Endothelial cell of umbilical vein (primary cell): ENCODE measurements at regions not wholly inside any gene's neighbourhood (a gene's known extent, or its start where the extent isn't known, plus 50 kb on each side); places are given as distances from the start of the nearest gene placed in this dataset.

Experiments
- BruUV-seq: library from RNA; stranded (reverse); fragments of 400-500 nt; replicated peaks from 2 replicates; lab custom pipeline; 2021; lab: Mats Ljungman, UMichigan
- CTCF ChIA-PET: fragments of 300-600, 350-600 bp; sonication (Branson Sonifier 250); formaldehyde crosslinking; loops from one replicate; lab custom pipeline; 2021; ENCODE audit warnings: antibody characterized with exemption, inconsistent platforms; lab: Charles Lee
- POLR2A ChIA-PET: fragments of 300-600, 350-600 bp; sonication (Branson Sonifier 250); formaldehyde crosslinking; loops from one replicate; lab custom pipeline; 2021; ENCODE audit warnings: antibody characterized with exemption, inconsistent platforms; lab: Charles Lee
- DNase-seq: peaks from one replicate; pipeline ENCODE4 v3.0.0-alpha.2; 2011; ENCODE audit warnings: low read depth, low spot score
- FAIRE-seq: peaks from 2 replicates; lab custom pipeline; 2011; peaks lifted over from hg19 to GRCh38; lab: Jason Lieb, UNC
- H2AFZ ChIP-seq: 2 replicates; pipeline ENCODE4 v1.6.0; 2012; ENCODE audit warnings: low read depth, low read length, control low read depth, inconsistent platforms
- H3K27ac ChIP-seq: 2 replicates; pipeline ENCODE4 v1.5.1; 2011; ENCODE audit warnings: low read depth, mild to moderate bottlenecking, control low read depth, low read length, moderate library complexity; ENCODE audit not compliant: insufficient read depth
- H3K27me3 ChIP-seq, 2 experiments: 2 replicates each; pipeline versions ENCODE4 v1.6.0 to v1.6.1; 2011; ENCODE audit warnings: low read length in 2 of 2, mixed read lengths in 1 of 2; ENCODE audit not compliant: control insufficient read depth in 2 of 2, insufficient read depth in 2 of 2
- H3K36me3 ChIP-seq, 2 experiments: 2 replicates in 1 of 2; 3 replicates in 1 of 2; pipeline ENCODE4 v1.5.1; 2011; ENCODE audit warnings: low read length in 2 of 2, mild to moderate bottlenecking in 1 of 2, moderate library complexity in 1 of 2; ENCODE audit not compliant: control insufficient read depth in 2 of 2, insufficient read depth in 2 of 2; ENCODE audit errors: extremely low read depth in 1 of 2
- H3K4me1 ChIP-seq: 3 replicates; pipeline ENCODE4 v1.5.1; 2011; ENCODE audit warnings: mild to moderate bottlenecking, low read length; ENCODE audit not compliant: control insufficient read depth, insufficient read depth; ENCODE audit errors: extremely low read depth
- H3K4me2 ChIP-seq: 2 replicates; pipeline ENCODE4 v1.6.1; 2011; ENCODE audit warnings: low read length, control low read depth, mixed read lengths; ENCODE audit not compliant: insufficient read depth
- H3K4me3 ChIP-seq, 3 experiments: fragments of 200-600 bp in 1 of 3; sonication (generic), shearing (Covaris generic) in 1 of 3; replicated peaks in 1 of 3; 2 replicates each; pipeline ENCODE4 v1.5.1; 2011 to 2016; ENCODE audit warnings: control low read depth in 3 of 3, low read length in 3 of 3, mild to moderate bottlenecking in 2 of 3, inconsistent platforms in 1 of 3, low read depth in 1 of 3, moderate library complexity in 1 of 3; ENCODE audit not compliant: insufficient read depth in 1 of 3
- H3K79me2 ChIP-seq: 2 replicates; pipeline ENCODE4 v1.6.0; 2012; ENCODE audit warnings: low read length, inconsistent platforms; ENCODE audit not compliant: control insufficient read depth, insufficient read depth
- H3K9ac ChIP-seq: replicated peaks from 2 replicates; pipeline ENCODE3; 2011; ENCODE audit warnings: low read length, control low read depth; ENCODE audit not compliant: insufficient read depth; ENCODE audit errors: extremely low read depth
- H3K9me1 ChIP-seq: replicated peaks from 3 replicates; pipeline ENCODE4 v1.6.0; 2011; ENCODE audit warnings: mild to moderate bottlenecking, low read length; ENCODE audit not compliant: control insufficient read depth, insufficient read depth; ENCODE audit errors: extremely low read depth
- H3K9me3 ChIP-seq: replicated peaks from 2 replicates; pipeline ENCODE4 v1.5.1; 2012; ENCODE audit warnings: low read length, inconsistent platforms; ENCODE audit not compliant: control insufficient read depth, insufficient read depth
- H4K20me1 ChIP-seq: replicated peaks from 2 replicates; pipeline ENCODE3; 2011; ENCODE audit warnings: mild to moderate bottlenecking, low read length; ENCODE audit not compliant: control insufficient read depth, insufficient read depth; ENCODE audit errors: extremely low read depth
- EZH2 ChIP-seq: IDR thresholded peaks from 2 replicates; pipeline ENCODE4 v1.6.1; 2012; ENCODE audit warnings: borderline replicate concordance, low read depth, mild to moderate bottlenecking, moderate library complexity, low read length, inconsistent platforms; ENCODE audit not compliant: severe bottlenecking
- FOS ChIP-seq: IDR thresholded peaks from 2 replicates; pipeline ENCODE4 v1.6.1; 2011; ENCODE audit warnings: mild to moderate bottlenecking, low read length, moderate library complexity, borderline replicate concordance; ENCODE audit not compliant: insufficient read depth
- GATA2 ChIP-seq: IDR thresholded peaks from 2 replicates; pipeline ENCODE4 v1.7.0; 2011; ENCODE audit warnings: low read depth, mild to moderate bottlenecking, moderate library complexity, mixed read lengths, low read length; ENCODE audit not compliant: insufficient read length, insufficient read depth
- JUN ChIP-seq: IDR thresholded peaks from 2 replicates; pipeline ENCODE4 v1.6.1; 2011; ENCODE audit warnings: borderline replicate concordance, low read depth; ENCODE audit not compliant: insufficient read length, insufficient read depth
- MYC ChIP-seq: IDR thresholded peaks from one replicate; pipeline ENCODE4 v1.6.1; 2011; ENCODE audit warnings: mild to moderate bottlenecking, low read depth, low read length
- POLR2A ChIP-seq: IDR thresholded peaks from 2 replicates; pipeline ENCODE4 v1.6.1; 2012; ENCODE audit warnings: low read depth, mild to moderate bottlenecking, control low read depth, low read length
- POLR2AphosphoS5 ChIP-seq: IDR thresholded peaks from 2 replicates; pipeline ENCODE4 v1.6.1; 2012; ENCODE audit warnings: low read depth, mild to moderate bottlenecking, control low read depth, low read length, moderate library complexity; ENCODE audit not compliant: insufficient read depth
- dilution Hi-C: fragments of 300-500 bp; cut with MboI; formaldehyde crosslinking; loops from one replicate; pipeline ENCODE4 v1.15.0; 2019; ENCODE audit warnings: low sequenced_read_pairs; ENCODE audit not compliant: extremely low pct_ligation_motif_present
- intact Hi-C: fragments of 100-400 bp; cut with micrococcal nuclease; formaldehyde crosslinking; loops from one replicate; pipeline ENCODE4 v1.10.0; 2022
- TF ChIP-seq, protein P1 (sequence below): IDR thresholded peaks from 2 replicates; pipeline ENCODE4 v1.6.1; 2011; ENCODE audit not compliant: insufficient read depth, insufficient read length
- TF ChIP-seq, protein P2 (sequence below), 2 donors: IDR thresholded peaks; 1 replicate in 1 of 2; 2 replicates in 1 of 2; pipeline ENCODE4 v1.5.1; 2011; ENCODE audit warnings: low read length in 2 of 2, mild to moderate bottlenecking in 2 of 2, moderate library complexity in 2 of 2, control low read depth in 1 of 2, inconsistent platforms in 1 of 2, low read depth in 1 of 2; ENCODE audit not compliant: insufficient read depth in 1 of 2; ENCODE audit errors: extremely low read depth in 1 of 2

- H3K9ac ChIP-seq, result no peak overlapping the region
- TF ChIP-seq GATA2 (no peak), MYC (no peak), JUN (no peak), FOS (no peak), EZH2 (no peak), POLR2A (no peak), POLR2AphosphoS5 (no peak)
- TF ChIP-seq, protein P1, sequence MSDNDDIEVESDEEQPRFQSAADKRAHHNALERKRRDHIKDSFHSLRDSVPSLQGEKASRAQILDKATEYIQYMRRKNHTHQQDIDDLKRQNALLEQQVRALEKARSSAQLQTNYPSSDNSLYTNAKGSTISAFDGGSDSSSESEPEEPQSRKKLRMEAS, result no peak
- TF ChIP-seq, protein P2, sequence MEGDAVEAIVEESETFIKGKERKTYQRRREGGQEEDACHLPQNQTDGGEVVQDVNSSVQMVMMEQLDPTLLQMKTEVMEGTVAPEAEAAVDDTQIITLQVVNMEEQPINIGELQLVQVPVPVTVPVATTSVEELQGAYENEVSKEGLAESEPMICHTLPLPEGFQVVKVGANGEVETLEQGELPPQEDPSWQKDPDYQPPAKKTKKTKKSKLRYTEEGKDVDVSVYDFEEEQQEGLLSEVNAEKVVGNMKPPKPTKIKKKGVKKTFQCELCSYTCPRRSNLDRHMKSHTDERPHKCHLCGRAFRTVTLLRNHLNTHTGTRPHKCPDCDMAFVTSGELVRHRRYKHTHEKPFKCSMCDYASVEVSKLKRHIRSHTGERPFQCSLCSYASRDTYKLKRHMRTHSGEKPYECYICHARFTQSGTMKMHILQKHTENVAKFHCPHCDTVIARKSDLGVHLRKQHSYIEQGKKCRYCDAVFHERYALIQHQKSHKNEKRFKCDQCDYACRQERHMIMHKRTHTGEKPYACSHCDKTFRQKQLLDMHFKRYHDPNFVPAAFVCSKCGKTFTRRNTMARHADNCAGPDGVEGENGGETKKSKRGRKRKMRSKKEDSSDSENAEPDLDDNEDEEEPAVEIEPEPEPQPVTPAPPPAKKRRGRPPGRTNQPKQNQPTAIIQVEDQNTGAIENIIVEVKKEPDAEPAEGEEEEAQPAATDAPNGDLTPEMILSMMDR (IDR thresholded peaks at IDR 0.05; ENCODE audit: extremely low read depth in 1 of 2, insufficient read depth in 1 of 2, low read depth in 1 of 2, low read length in 2 of 2), result no peak
- no peak overlapping the region for H3K4me2 ChIP-seq
- H3K27ac ChIP-seq, result no peak overlapping the region
- H4K20me1 ChIP-seq, result no peaks in the 10 kb centered on the region
- intact Hi-C loops (no loop called here), dilution Hi-C loops (no loop called here)
- H3K27me3 ChIP-seq, result no peaks in the 10 kb centered on the region
- H3K79me2 ChIP-seq, result no peaks in the 10 kb centered on the region
- no peaks in the 10 kb centered on the region for H3K36me3 ChIP-seq
- BruUV-seq, result no TSS peak
- H3K4me1 ChIP-seq, result peaks cover 10% of the 10 kb centered on the region
- DNase-seq, result no peak
- no peak overlapping the region for H2AFZ ChIP-seq
- H3K4me3 ChIP-seq, result no peak overlapping the region
- no peaks in the 10 kb centered on the region for H3K9me1 ChIP-seq
- no peak for FAIRE-seq
- no peaks in the 10 kb centered on the region for H3K9me3 ChIP-seq
- POLR2A ChIA-PET, result no interaction called here
- CTCF ChIA-PET, result no interaction called here
These were observed 161.2 kb upstream of the NFIA start for GRCh38 chr1:60921175-60921574.
